Smooth muscle cell (in vitro differentiated cells): ENCODE measurements at regions not wholly inside any gene's neighbourhood (a gene's known extent, or its start where the extent isn't known, plus 50 kb on each side); places are given as distances from the start of the nearest gene placed in this dataset.
A peak's percentile ranks its signal among the peaks of the same experiment; 100 is the strongest.

Source experiments
- DNase-seq: peaks from one replicate; lab custom pipeline; 2025; ENCODE audit not compliant: unreplicated experiment; lab: John Stamatoyannopoulos, UW
- H2AFZ ChIP-seq: fragments of 200-600 bp; sonication (generic); 2 replicates; pipeline ENCODE4 v1.6.0; 2016; ENCODE audit warnings: antibody characterized with exemption, low read depth, mild to moderate bottlenecking
- H3F3A ChIP-seq: fragments of 200-600 bp; sonication (generic); 2 replicates; pipeline ENCODE4 v1.6.0; 2017; ENCODE audit warnings: antibody characterized with exemption, low read depth
- H3K27ac ChIP-seq: fragments of 200-600 bp; sonication (generic); 2 replicates; pipeline ENCODE4 v1.5.1; 2016; ENCODE audit warnings: low read depth, mild to moderate bottlenecking
- H3K27me3 ChIP-seq: fragments of 200-600 bp; sonication (generic); 2 replicates; pipeline ENCODE4 v1.6.1; 2016; ENCODE audit warnings: low read depth, mild to moderate bottlenecking
- H3K36me3 ChIP-seq: fragments of 200-600 bp; sonication (generic); 2 replicates; pipeline ENCODE4 v1.5.1; 2016; ENCODE audit warnings: low read depth
- H3K4me1 ChIP-seq: fragments of 200-600 bp; sonication (generic); 2 replicates; pipeline ENCODE4 v1.5.1; 2016; ENCODE audit warnings: low read depth
- H3K4me2 ChIP-seq: fragments of 200-600 bp; sonication (generic); 2 replicates; pipeline ENCODE4 v1.6.0; 2016; ENCODE audit warnings: mild to moderate bottlenecking
- H3K4me3 ChIP-seq: fragments of 200-600 bp; sonication (generic); 2 replicates; pipeline ENCODE4 v1.5.1; 2016; ENCODE audit warnings: mild to moderate bottlenecking
- H3K79me2 ChIP-seq: fragments of 200-600 bp; sonication (generic); 2 replicates; pipeline ENCODE4 v1.6.0; 2016; ENCODE audit warnings: low read depth, mild to moderate bottlenecking
- H3K9ac ChIP-seq: fragments of 200-600 bp; sonication (generic); 2 replicates; pipeline ENCODE4 v1.6.0; 2016; ENCODE audit warnings: low read depth
- H3K9me3 ChIP-seq: fragments of 200-600 bp; sonication (generic); replicated peaks from 2 replicates; pipeline ENCODE4 v1.5.1; 2016; ENCODE audit warnings: low read depth
- H4K20me1 ChIP-seq: fragments of 200-600 bp; sonication (generic); 2 replicates; pipeline ENCODE4 v1.6.0; 2016; ENCODE audit warnings: low read depth
- WGBS: methylation state at CpG from one replicate; pipeline ENCODE4 v1.1.7; 2016; ENCODE audit warnings: low lambda C conversion rate; 5-methylcytosine and 5-hydroxymethylcytosine counted together
- TF ChIP-seq, protein P1 (sequence below): fragments of 200-600 bp; sonication (generic); IDR thresholded peaks from 2 replicates; pipeline ENCODE4 v1.5.1; 2017; ENCODE audit warnings: borderline replicate concordance, mild to moderate bottlenecking, antibody characterized with exemption; ENCODE audit not compliant: insufficient read depth, poor library complexity, severe bottlenecking

GRCh38 chr13:85626603-85627002 is 172.6 kb downstream of the SLITRK6 start:
- no peaks in the 10 kb centered on the region for H3K4me1 ChIP-seq
- H3K4me3 ChIP-seq = no peak overlapping the region
- H3K4me2 ChIP-seq = no peak overlapping the region
- H3K27me3 ChIP-seq = no peaks in the 10 kb centered on the region
- no peaks in the 10 kb centered on the region for H3K79me2 ChIP-seq
- no peak for DNase-seq
- no peaks in the 10 kb centered on the region for H3K9me3 ChIP-seq
- no peaks in the 10 kb centered on the region for H3F3A ChIP-seq
- TF ChIP-seq, protein P1, sequence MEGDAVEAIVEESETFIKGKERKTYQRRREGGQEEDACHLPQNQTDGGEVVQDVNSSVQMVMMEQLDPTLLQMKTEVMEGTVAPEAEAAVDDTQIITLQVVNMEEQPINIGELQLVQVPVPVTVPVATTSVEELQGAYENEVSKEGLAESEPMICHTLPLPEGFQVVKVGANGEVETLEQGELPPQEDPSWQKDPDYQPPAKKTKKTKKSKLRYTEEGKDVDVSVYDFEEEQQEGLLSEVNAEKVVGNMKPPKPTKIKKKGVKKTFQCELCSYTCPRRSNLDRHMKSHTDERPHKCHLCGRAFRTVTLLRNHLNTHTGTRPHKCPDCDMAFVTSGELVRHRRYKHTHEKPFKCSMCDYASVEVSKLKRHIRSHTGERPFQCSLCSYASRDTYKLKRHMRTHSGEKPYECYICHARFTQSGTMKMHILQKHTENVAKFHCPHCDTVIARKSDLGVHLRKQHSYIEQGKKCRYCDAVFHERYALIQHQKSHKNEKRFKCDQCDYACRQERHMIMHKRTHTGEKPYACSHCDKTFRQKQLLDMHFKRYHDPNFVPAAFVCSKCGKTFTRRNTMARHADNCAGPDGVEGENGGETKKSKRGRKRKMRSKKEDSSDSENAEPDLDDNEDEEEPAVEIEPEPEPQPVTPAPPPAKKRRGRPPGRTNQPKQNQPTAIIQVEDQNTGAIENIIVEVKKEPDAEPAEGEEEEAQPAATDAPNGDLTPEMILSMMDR = no peak
- H3K36me3 ChIP-seq = no peaks in the 10 kb centered on the region
- 93% methylated on average over 4 of the region's 4 CpGs for WGBS
- no peaks in the 10 kb centered on the region for H4K20me1 ChIP-seq
- H3K9ac ChIP-seq = no peak overlapping the region
- no peak overlapping the region for H2AFZ ChIP-seq
- no peak overlapping the region for H3K27ac ChIP-seq

GRCh38 chr13:85619321-85619720 is 179.9 kb downstream of the SLITRK6 start:
- H3F3A ChIP-seq = no peaks in the 10 kb centered on the region
- no peaks in the 10 kb centered on the region for H3K9me3 ChIP-seq
- H3K27ac ChIP-seq = no peak overlapping the region
- no peak overlapping the region for H3K4me2 ChIP-seq
- H3K36me3 ChIP-seq = no peaks in the 10 kb centered on the region
- H4K20me1 ChIP-seq = no peaks in the 10 kb centered on the region
- WGBS = 76% methylated on average over 2 of the region's 2 CpGs
- H2AFZ ChIP-seq = peak overlapping the region; percentile 27
- H3K79me2 ChIP-seq = no peaks in the 10 kb centered on the region
- TF ChIP-seq, protein P1 = no peak
- H3K4me1 ChIP-seq = peaks cover 10% of the 10 kb centered on the region
- H3K4me3 ChIP-seq = no peak overlapping the region
- DNase-seq = no peak
- no peak overlapping the region for H3K9ac ChIP-seq
- no peaks in the 10 kb centered on the region for H3K27me3 ChIP-seq

GRCh38 chr13:85618521-85618920 is 180.7 kb downstream of the SLITRK6 start:
- TF ChIP-seq, protein P1 = no peak
- peak overlapping the region; percentile 58 for H3K27ac ChIP-seq
- H3K27me3 ChIP-seq = no peaks in the 10 kb centered on the region
- H3K36me3 ChIP-seq = no peaks in the 10 kb centered on the region
- no peaks in the 10 kb centered on the region for H4K20me1 ChIP-seq
- H3K4me2 ChIP-seq = peak overlapping the region; percentile 85
- H3K79me2 ChIP-seq = no peaks in the 10 kb centered on the region
- H3K9ac ChIP-seq = peak overlapping the region; percentile 25
- peak overlapping the region; percentile 82 for H2AFZ ChIP-seq
- H3K4me1 ChIP-seq = peaks cover 10% of the 10 kb centered on the region
- no peaks in the 10 kb centered on the region for H3F3A ChIP-seq
- H3K4me3 ChIP-seq = peak overlapping the region; percentile 12
- DNase-seq = no peak
- WGBS = 10% methylated on average over 5 of the region's 5 CpGs
- H3K9me3 ChIP-seq = no peaks in the 10 kb centered on the region

- no peak overlapping the region for H3K4me3 ChIP-seq
- H2AFZ ChIP-seq = no peak overlapping the region
- H3K79me2 ChIP-seq = no peaks in the 10 kb centered on the region
- H3K36me3 ChIP-seq = no peaks in the 10 kb centered on the region
- TF ChIP-seq, protein P1 = no peak
- no peak overlapping the region for H3K9ac ChIP-seq
- WGBS = 70% methylated on average over 2 of the region's 2 CpGs
- no peak for DNase-seq
- H3K27me3 ChIP-seq = no peaks in the 10 kb centered on the region
- no peaks in the 10 kb centered on the region for H3K9me3 ChIP-seq
- no peak overlapping the region for H3K4me2 ChIP-seq
- no peaks in the 10 kb centered on the region for H4K20me1 ChIP-seq
- peaks cover 10% of the 10 kb centered on the region for H3K4me1 ChIP-seq
- H3K27ac ChIP-seq = no peak overlapping the region
- H3F3A ChIP-seq = no peaks in the 10 kb centered on the region
These were observed 182.9 kb downstream of the SLITRK6 start for GRCh38 chr13:85616275-85616674.
